ENCODE measurements at regions not wholly inside any gene's neighbourhood (a gene's known extent, or its start where the extent isn't known, plus 50 kb on each side); places are given as distances from the start of the nearest gene placed in this dataset.

- Histone ChIP-seq H2AFZ (ENCODE audit: low read length) (no peak overlapping the region), H3K9ac (ENCODE audit: low read length) (no peak overlapping the region), H3K4me2 (ENCODE audit: low read length) (no peak overlapping the region), H3K4me1 (ENCODE audit: insufficient read depth, low read length) (peaks cover 14% of the 10 kb centered on the region), H4K20me1 (ENCODE audit: low read length) (no peaks in the 10 kb centered on the region), H3F3A (ENCODE audit: low read length, unreplicated experiment) (no peaks in the 10 kb centered on the region), H3K9me2 (replicated peaks; ENCODE audit: low read length) (no peaks in the 10 kb centered on the region), H3K9me3 (ENCODE audit: low read length) (no peaks in the 10 kb centered on the region), H3K27me3 (ENCODE audit: low read length) (no peaks in the 10 kb centered on the region), H3K27ac (ENCODE audit: low read length) (no peak overlapping the region), H3K36me3 (ENCODE audit: low read depth, low read length) (no peaks in the 10 kb centered on the region), H3K4me3 (ENCODE audit: low read length) (no peak overlapping the region), H3K79me2 (ENCODE audit: low read length) (no peaks in the 10 kb centered on the region)
- POLR2A ChIA-PET (ENCODE audit: unreplicated experiment): no interaction called here
- no TSS peak for BruUV-seq (replicated peaks)
- CTCF ChIA-PET: no interaction called here
- no peak for TF ChIP-seq EZH2phosphoT487 (IDR thresholded peaks at IDR 0.05; ENCODE audit: borderline replicate concordance, low read length)
- no peak for TF ChIP-seq EZH2 (IDR thresholded peaks at IDR 0.05; ENCODE audit: low read length, unreplicated experiment)
- TF ChIP-seq CTCF (conservative IDR thresholded peaks at IDR 0.05; ENCODE audit: low read depth, low read length): no peak
- DNase-seq: no peak
- intact Hi-C loops (cut with micrococcal nuclease): no loop called here
- no peak for ATAC-seq
These were observed 95.6 kb downstream of the CD200R1L start for GRCh38 chr3:112751061-112751460.

GRCh38 chr3:112747624-112748023, 99.0 kb downstream of the CD200R1L start:
- no TSS peak for BruUV-seq (replicated peaks)
- peaks cover 14% of the 10 kb centered on the region for H3K4me1 ChIP-seq (ENCODE audit: insufficient read depth, low read length)
- H3K9me2 ChIP-seq (replicated peaks; ENCODE audit: low read length): no peaks in the 10 kb centered on the region
- no peaks in the 10 kb centered on the region for H3K36me3 ChIP-seq (ENCODE audit: low read depth, low read length)
- no peak overlapping the region for H3K4me2 ChIP-seq (ENCODE audit: low read length)
- H4K20me1 ChIP-seq (ENCODE audit: low read length): no peaks in the 10 kb centered on the region
- ATAC-seq (no peak), DNase-seq (no peak)
- no peak overlapping the region for H3K9ac ChIP-seq (ENCODE audit: low read length)
- TF ChIP-seq EZH2phosphoT487 (IDR thresholded peaks at IDR 0.05; ENCODE audit: borderline replicate concordance, low read length) (no peak), EZH2 (IDR thresholded peaks at IDR 0.05; ENCODE audit: low read length, unreplicated experiment) (no peak), CTCF (conservative IDR thresholded peaks at IDR 0.05; ENCODE audit: low read depth, low read length) (no peak)
- no peaks in the 10 kb centered on the region for H3K79me2 ChIP-seq (ENCODE audit: low read length)
- no peaks in the 10 kb centered on the region for H3F3A ChIP-seq (ENCODE audit: low read length, unreplicated experiment)
- ChIA-PET POLR2A (ENCODE audit: unreplicated experiment) (no interaction called here), CTCF (no interaction called here)
- no peaks in the 10 kb centered on the region for H3K27me3 ChIP-seq (ENCODE audit: low read length)
- H3K9me3 ChIP-seq (ENCODE audit: low read length): no peaks in the 10 kb centered on the region
- intact Hi-C loops (cut with micrococcal nuclease): no loop called here
- no peak overlapping the region for H2AFZ ChIP-seq (ENCODE audit: low read length)
- H3K27ac ChIP-seq (ENCODE audit: low read length): no peak overlapping the region
- no peak overlapping the region for H3K4me3 ChIP-seq (ENCODE audit: low read length)

- H3K27ac ChIP-seq (ENCODE audit: low read length): no peak overlapping the region
- H4K20me1 ChIP-seq (ENCODE audit: low read length): no peaks in the 10 kb centered on the region
- TF ChIP-seq CTCF (conservative IDR thresholded peaks at IDR 0.05; ENCODE audit: low read depth, low read length) (no peak), EZH2 (IDR thresholded peaks at IDR 0.05; ENCODE audit: low read length, unreplicated experiment) (no peak), EZH2phosphoT487 (IDR thresholded peaks at IDR 0.05; ENCODE audit: borderline replicate concordance, low read length) (no peak)
- CTCF ChIA-PET: no interaction called here
- POLR2A ChIA-PET (ENCODE audit: unreplicated experiment): no interaction called here
- H3K4me3 ChIP-seq (ENCODE audit: low read length): no peak overlapping the region
- no TSS peak for BruUV-seq (replicated peaks)
- no peak for ATAC-seq
- intact Hi-C loops (cut with micrococcal nuclease): no loop called here
- H3K4me2 ChIP-seq (ENCODE audit: low read length): no peak overlapping the region
- no peaks in the 10 kb centered on the region for H3K27me3 ChIP-seq (ENCODE audit: low read length)
- H2AFZ ChIP-seq (ENCODE audit: low read length): no peak overlapping the region
- H3K9me2 ChIP-seq (replicated peaks; ENCODE audit: low read length): no peaks in the 10 kb centered on the region
- peaks cover 14% of the 10 kb centered on the region for H3K4me1 ChIP-seq (ENCODE audit: insufficient read depth, low read length)
- H3K36me3 ChIP-seq (ENCODE audit: low read depth, low read length): no peaks in the 10 kb centered on the region
- H3K9ac ChIP-seq (ENCODE audit: low read length): no peak overlapping the region
- no peak for DNase-seq
- H3F3A ChIP-seq (ENCODE audit: low read length, unreplicated experiment): no peaks in the 10 kb centered on the region
- no peaks in the 10 kb centered on the region for H3K9me3 ChIP-seq (ENCODE audit: low read length)
- H3K79me2 ChIP-seq (ENCODE audit: low read length): no peaks in the 10 kb centered on the region
These were observed 99.9 kb downstream of the CD200R1L start for GRCh38 chr3:112746675-112747280.
